ENCODE measurements at regions not wholly inside any gene's neighbourhood (a gene's known extent, or its start where the extent isn't known, plus 50 kb on each side); places are given as distances from the start of the nearest gene placed in this dataset.

DNA sequence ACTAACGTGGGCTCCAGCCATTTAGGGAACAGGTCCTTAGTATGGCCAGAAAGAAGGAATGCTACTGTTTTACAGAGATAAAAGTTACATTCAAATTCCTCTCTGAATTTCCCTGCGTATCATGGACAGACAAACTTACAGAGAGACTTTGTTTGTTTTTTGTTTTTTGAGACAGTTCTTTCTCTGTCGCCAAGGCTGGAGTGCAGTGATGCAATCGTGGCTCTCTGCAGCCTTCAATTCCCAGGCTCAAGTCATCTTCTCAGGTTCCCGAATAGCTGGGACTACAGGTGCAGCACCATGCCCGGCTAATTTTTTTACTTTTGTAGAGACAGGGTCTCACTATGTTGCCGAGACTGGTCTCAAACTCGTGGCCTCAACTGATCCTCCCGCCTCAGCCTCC lies 64.5 kb upstream of the MPP7 start:
- TF ChIP-seq POLR2A (IDR thresholded peaks at IDR 0.05; ENCODE audit: low read length) (no peak), GATA1 (IDR thresholded peaks at IDR 0.05; ENCODE audit: low read depth, low read length) (no peak)

All from erythroblast (primary cell).